ENCODE measurements at regions not wholly inside any gene's neighbourhood (a gene's known extent, or its start where the extent isn't known, plus 50 kb on each side); places are given as distances from the start of the nearest gene placed in this dataset.

DNA sequence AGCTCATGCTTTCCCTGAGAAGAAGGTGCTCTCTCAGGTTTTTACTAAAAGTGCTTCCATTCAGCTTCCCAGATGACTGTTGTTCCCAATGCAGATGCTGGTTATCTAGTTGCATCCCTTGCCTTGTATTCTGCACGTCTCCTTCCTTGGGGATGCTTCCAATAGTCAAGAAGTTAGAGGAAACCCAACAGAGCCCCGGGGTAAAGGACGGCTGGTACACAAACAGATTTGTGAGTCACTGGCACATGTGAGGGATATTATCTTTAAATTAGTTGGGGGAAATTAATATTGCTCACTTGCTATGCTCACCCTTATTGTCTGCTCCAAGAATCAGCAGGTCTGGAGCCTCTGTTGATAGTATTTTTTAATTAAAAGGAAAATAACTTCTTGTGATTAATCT, 465.2 kb upstream of the BOD1L1 start:
- Mint-ChIP-seq H3K9me3 (peaks cover 11% of the 10 kb centered on the region), H3K36me3 (ENCODE audit: low read depth) (no peaks in the 10 kb centered on the region), H3K4me1 (peaks cover 17% of the 10 kb centered on the region), H3K27me3 (ENCODE audit: low read depth) (peaks cover 3% of the 10 kb centered on the region), H3K4me3 (no peak overlapping the region), H3K27ac (ENCODE audit: unreplicated experiment) (no peak overlapping the region)
- TF ChIP-seq, protein P1, sequence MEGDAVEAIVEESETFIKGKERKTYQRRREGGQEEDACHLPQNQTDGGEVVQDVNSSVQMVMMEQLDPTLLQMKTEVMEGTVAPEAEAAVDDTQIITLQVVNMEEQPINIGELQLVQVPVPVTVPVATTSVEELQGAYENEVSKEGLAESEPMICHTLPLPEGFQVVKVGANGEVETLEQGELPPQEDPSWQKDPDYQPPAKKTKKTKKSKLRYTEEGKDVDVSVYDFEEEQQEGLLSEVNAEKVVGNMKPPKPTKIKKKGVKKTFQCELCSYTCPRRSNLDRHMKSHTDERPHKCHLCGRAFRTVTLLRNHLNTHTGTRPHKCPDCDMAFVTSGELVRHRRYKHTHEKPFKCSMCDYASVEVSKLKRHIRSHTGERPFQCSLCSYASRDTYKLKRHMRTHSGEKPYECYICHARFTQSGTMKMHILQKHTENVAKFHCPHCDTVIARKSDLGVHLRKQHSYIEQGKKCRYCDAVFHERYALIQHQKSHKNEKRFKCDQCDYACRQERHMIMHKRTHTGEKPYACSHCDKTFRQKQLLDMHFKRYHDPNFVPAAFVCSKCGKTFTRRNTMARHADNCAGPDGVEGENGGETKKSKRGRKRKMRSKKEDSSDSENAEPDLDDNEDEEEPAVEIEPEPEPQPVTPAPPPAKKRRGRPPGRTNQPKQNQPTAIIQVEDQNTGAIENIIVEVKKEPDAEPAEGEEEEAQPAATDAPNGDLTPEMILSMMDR (conservative IDR thresholded peaks at IDR 0.05): no peak
- DNase-seq (ENCODE audit: low read depth, low spot score): no peak

- Mint-ChIP-seq H3K27ac (ENCODE audit: unreplicated experiment) (no peak overlapping the region), H3K36me3 (ENCODE audit: low read depth) (no peaks in the 10 kb centered on the region), H3K4me3 (no peak overlapping the region), H3K9me3 (peaks cover 8% of the 10 kb centered on the region), H3K27me3 (ENCODE audit: low read depth) (peaks cover 3% of the 10 kb centered on the region), H3K4me1 (peaks cover 23% of the 10 kb centered on the region)
- DNase-seq (ENCODE audit: low read depth, low spot score): no peak
- TF ChIP-seq, protein P1 (conservative IDR thresholded peaks at IDR 0.05): no peak
Measured at GRCh38 chr4:14095831-14096230, 468.3 kb upstream of the BOD1L1 start.

GRCh38 chr4:14096396-14096965, 469.0 kb upstream of the BOD1L1 start:
- no peaks in the 10 kb centered on the region for H3K36me3 Mint-ChIP-seq (ENCODE audit: low read depth)
- DNase-seq (ENCODE audit: low read depth, low spot score): no peak
- H3K27me3 Mint-ChIP-seq (ENCODE audit: low read depth): peaks cover 3% of the 10 kb centered on the region
- no peak overlapping the region for H3K4me3 Mint-ChIP-seq
- TF ChIP-seq, protein P1 (conservative IDR thresholded peaks at IDR 0.05): no peak
- peaks cover 23% of the 10 kb centered on the region for H3K4me1 Mint-ChIP-seq
- no peak overlapping the region for H3K27ac Mint-ChIP-seq (ENCODE audit: unreplicated experiment)
- peaks cover 3% of the 10 kb centered on the region for H3K9me3 Mint-ChIP-seq

GRCh38 chr4:14100349-14100748, 472.8 kb upstream of the BOD1L1 start:
- H3K4me3 Mint-ChIP-seq: no peak overlapping the region
- TF ChIP-seq, protein P1 (conservative IDR thresholded peaks at IDR 0.05): no peak
- H3K36me3 Mint-ChIP-seq (ENCODE audit: low read depth): no peaks in the 10 kb centered on the region
- no peaks in the 10 kb centered on the region for H3K27me3 Mint-ChIP-seq (ENCODE audit: low read depth)
- H3K27ac Mint-ChIP-seq (ENCODE audit: unreplicated experiment): no peak overlapping the region
- H3K4me1 Mint-ChIP-seq: peaks cover 19% of the 10 kb centered on the region
- H3K9me3 Mint-ChIP-seq: no peaks in the 10 kb centered on the region
- no peak for DNase-seq (ENCODE audit: low read depth, low spot score)

DNA sequence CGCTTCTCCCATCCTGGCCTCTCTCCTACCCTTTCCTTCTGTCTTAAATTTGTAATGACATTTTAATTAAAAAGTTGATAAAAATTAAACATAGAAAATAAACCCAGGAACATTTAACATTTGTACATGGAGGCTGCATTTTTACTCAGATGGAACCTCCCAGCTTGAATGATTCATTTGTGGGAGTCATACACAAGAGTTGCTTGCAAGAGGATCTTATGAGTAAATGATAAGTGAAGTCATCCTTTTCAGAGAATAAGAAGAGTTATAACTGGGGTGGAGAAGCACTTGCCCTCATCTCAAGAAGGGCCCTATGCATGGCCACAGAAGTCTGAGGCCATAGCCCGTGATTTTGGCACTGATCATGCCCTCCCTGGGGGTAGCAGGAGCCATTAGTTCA, 482.9 kb upstream of the BOD1L1 start:
- Mint-ChIP-seq H3K9me3 (peaks cover 10% of the 10 kb centered on the region), H3K4me3 (no peak overlapping the region), H3K27me3 (ENCODE audit: low read depth) (peaks cover 9% of the 10 kb centered on the region), H3K36me3 (ENCODE audit: low read depth) (peaks cover 5% of the 10 kb centered on the region), H3K27ac (ENCODE audit: unreplicated experiment) (no peak overlapping the region), H3K4me1 (no peaks in the 10 kb centered on the region)
- DNase-seq (ENCODE audit: low read depth, low spot score): no peak
- TF ChIP-seq, protein P1 (conservative IDR thresholded peaks at IDR 0.05): no peak
